Activated naive CD8-positive, alpha-beta T cell treated with anti-CD3 and anti-CD28 coated beads, Interleukin-2, amount 10 ng/mL, durations not matched to agents 7 days and 5 days (primary cell): ENCODE measurements at regions not wholly inside any gene's neighbourhood (a gene's known extent, or its start where the extent isn't known, plus 50 kb on each side); places are given as distances from the start of the nearest gene placed in this dataset.
"Not testable (repeated sequence)": the region's sequence is repeated elsewhere in the genome, so short reads cannot be mapped to it uniquely, and the experiment has no call there.

Experiments used
- ATAC-seq: fragments of 150-1000 bp; cut with Tn5 transposase; one replicate; pipeline ENCODE4 v1.10.0; 2021; ENCODE audit warnings: low read depth, moderate library complexity
- POLR2A ChIA-PET: fragments of 350-600 bp; sonication (Branson Sonifier 250); formaldehyde crosslinking; loops from one replicate; lab custom pipeline; 2021; ENCODE audit warnings: antibody characterized with exemption; lab: Charles Lee
- DNase-seq: peaks from one replicate; pipeline ENCODE4 v3.0.0; 2021
- H3K27ac Mint-ChIP-seq: one replicate; pipeline ENCODE4 v1.8.0; 2022; ENCODE audit warnings: mild to moderate bottlenecking, mixed read lengths
- H3K27me3 Mint-ChIP-seq: one replicate; pipeline ENCODE4 v1.8.0; 2022; ENCODE audit warnings: mild to moderate bottlenecking, moderate library complexity, mixed read lengths
- H3K36me3 Mint-ChIP-seq: one replicate; pipeline ENCODE4 v1.8.0; 2021; ENCODE audit warnings: mild to moderate bottlenecking, mixed read lengths
- H3K4me1 Mint-ChIP-seq: one replicate; pipeline ENCODE4 v1.8.0; 2021; ENCODE audit warnings: mixed read lengths
- H3K4me3 Mint-ChIP-seq: one replicate; pipeline ENCODE4 v1.8.0; 2022; ENCODE audit warnings: mild to moderate bottlenecking, moderate library complexity, mixed read lengths
- H3K9me3 Mint-ChIP-seq: one replicate; pipeline ENCODE4 v1.8.0; 2021; ENCODE audit warnings: mixed read lengths

DNA sequence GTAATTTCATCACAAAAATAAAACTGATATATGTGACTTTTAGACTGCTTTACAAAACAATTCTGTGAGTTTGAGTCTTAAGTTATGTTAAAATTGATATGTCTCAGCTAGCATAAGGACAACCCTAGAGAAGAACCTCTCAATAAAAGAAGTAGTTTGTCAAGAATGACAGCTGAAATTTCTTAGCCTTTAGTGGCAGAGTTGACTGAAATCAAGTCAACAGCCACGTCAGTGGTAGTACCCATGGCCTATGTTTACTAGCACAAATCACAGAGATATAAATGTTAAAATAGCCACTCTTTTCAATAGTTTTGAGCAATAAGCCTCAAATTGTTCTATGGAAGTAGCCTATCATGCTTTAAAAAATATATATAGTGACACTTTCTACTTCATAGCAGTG is 138.9 kb upstream of the FERD3L start:
- H3K9me3 Mint-ChIP-seq, result peaks cover 2% of the 10 kb centered on the region
- H3K36me3 Mint-ChIP-seq, result no peaks in the 10 kb centered on the region
- H3K4me1 Mint-ChIP-seq, result no peaks in the 10 kb centered on the region
- no peak overlapping the region for H3K4me3 Mint-ChIP-seq
- no peak overlapping the region for H3K27ac Mint-ChIP-seq
- H3K27me3 Mint-ChIP-seq, result no peaks in the 10 kb centered on the region
- no peak for DNase-seq
- POLR2A ChIA-PET, result no interaction called here
- no peak for ATAC-seq

DNA sequence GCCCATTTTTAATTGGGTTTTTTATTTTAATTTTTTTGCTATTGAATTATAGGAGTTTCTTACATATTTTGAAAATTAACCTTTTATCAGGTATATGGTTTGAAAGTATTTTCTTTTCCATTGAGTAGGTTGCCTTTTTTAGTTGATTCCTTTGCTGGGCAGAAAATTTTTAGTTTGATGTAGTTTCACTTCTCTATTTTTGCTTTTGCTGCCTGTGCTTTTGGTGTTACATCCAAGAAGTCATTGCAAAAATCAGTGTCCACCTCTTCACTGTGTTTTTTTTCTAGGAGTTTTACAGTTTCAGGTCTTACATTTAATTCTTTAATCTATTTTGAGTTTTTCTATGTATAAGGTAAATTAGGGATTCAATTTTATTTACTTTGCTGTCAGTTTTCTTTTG is 129.8 kb upstream of the FERD3L start:
- ATAC-seq (no peak), DNase-seq (no peak)
- no peaks in the 10 kb centered on the region for H3K4me1 Mint-ChIP-seq
- peaks cover 2% of the 10 kb centered on the region for H3K9me3 Mint-ChIP-seq
- POLR2A ChIA-PET, result no interaction called here
- no peak overlapping the region for H3K4me3 Mint-ChIP-seq
- H3K27me3 Mint-ChIP-seq, result no peaks in the 10 kb centered on the region
- H3K36me3 Mint-ChIP-seq, result no peaks in the 10 kb centered on the region
- no peak overlapping the region for H3K27ac Mint-ChIP-seq

DNA sequence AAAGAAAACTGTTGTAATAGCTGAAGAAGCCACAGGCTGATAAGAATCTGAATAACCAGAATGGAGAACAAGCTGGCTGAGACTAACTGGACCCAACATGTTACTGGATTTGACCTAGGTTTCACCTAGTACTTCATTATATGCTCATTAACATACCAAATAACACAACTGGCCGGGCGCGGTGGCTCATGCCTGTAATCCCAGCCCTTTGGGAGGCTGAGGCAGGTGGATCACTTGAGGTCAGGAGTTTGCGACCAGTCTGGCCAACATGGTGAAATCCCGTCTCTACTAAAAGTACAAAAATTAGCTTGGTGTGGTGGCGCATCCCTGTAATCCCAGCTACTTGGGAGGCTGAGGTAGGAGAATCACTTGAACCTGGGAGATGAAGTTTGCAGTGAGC is 127.1 kb upstream of the FERD3L start:
- DNase-seq, H3K4me3 Mint-ChIP-seq, H3K4me1 Mint-ChIP-seq, ATAC-seq, H3K27ac Mint-ChIP-seq, H3K36me3 Mint-ChIP-seq, POLR2A ChIA-PET, H3K27me3 Mint-ChIP-seq, H3K9me3 Mint-ChIP-seq: not testable (repeated sequence)

DNA sequence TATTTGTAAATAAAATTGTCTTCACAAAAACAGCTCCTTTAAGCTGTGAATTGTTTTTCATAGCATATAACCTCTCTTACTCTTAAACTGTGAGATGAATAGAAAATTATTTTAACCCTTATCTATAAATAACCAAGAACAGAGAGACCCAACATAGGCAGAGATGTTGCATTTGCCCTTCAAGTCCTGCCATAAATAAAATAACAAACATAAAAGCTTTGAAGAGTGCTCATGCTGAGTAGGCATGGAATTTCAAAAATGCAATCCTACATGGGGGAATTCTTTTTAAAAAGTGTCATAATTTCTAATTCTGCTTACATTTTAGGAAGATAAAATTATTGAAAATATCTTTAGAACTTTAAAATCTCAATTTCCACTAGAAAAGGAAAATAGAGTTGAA is 124.1 kb upstream of the FERD3L start:
- POLR2A ChIA-PET, result no interaction called here
- no peak overlapping the region for H3K27ac Mint-ChIP-seq
- ATAC-seq (no peak), DNase-seq (no peak)
- no peaks in the 10 kb centered on the region for H3K36me3 Mint-ChIP-seq
- H3K4me1 Mint-ChIP-seq, result no peaks in the 10 kb centered on the region
- no peak overlapping the region for H3K4me3 Mint-ChIP-seq
- H3K27me3 Mint-ChIP-seq, result no peaks in the 10 kb centered on the region
- peaks cover 6% of the 10 kb centered on the region for H3K9me3 Mint-ChIP-seq

DNA sequence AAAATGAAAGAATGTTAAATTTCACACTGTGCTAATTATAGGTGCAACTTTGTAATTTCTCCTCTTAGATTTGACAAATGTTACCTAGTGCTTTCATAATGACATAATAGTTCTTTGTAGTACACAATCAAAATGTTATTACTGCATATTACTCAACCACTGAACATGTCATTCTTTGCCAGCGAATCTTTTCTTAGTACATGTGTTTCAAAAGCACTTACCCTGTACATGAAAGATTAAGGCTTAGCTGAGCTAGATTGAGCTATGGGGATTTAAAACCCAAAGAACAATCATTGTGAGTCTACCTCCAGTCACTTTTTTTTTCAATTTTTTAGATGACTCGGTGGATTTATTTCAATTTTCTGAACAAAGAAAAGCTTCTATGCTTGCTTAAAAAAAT is 123.5 kb upstream of the FERD3L start:
- DNase-seq, result no peak
- no peak overlapping the region for H3K4me3 Mint-ChIP-seq
- no peaks in the 10 kb centered on the region for H3K27me3 Mint-ChIP-seq
- peaks cover 6% of the 10 kb centered on the region for H3K9me3 Mint-ChIP-seq
- ATAC-seq, result no peak
- no peaks in the 10 kb centered on the region for H3K4me1 Mint-ChIP-seq
- POLR2A ChIA-PET, result no interaction called here
- no peak overlapping the region for H3K27ac Mint-ChIP-seq
- no peaks in the 10 kb centered on the region for H3K36me3 Mint-ChIP-seq

DNA sequence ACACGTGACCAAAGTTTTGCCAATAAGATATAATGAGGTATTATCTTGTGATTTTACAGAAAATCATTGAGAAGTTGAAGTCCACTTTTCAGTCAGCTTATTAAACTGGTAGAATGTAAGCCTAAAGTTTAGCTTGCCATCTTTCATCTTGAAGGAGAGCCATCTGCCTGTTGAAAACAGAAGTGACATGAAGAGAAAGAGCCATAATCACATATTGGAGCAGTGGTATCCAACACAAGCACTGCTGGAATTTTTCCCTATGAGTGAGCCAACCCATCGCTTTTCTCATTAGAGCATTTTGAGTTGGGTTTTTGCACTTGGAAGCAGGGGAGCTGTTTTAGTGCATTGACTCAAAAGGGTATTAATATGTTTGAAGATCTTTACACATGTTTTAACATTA is 117.6 kb upstream of the FERD3L start:
- Mint-ChIP-seq H3K36me3 (no peaks in the 10 kb centered on the region), H3K27ac (no peak overlapping the region), H3K9me3 (peaks cover 4% of the 10 kb centered on the region), H3K27me3 (no peaks in the 10 kb centered on the region), H3K4me3 (no peak overlapping the region), H3K4me1 (no peaks in the 10 kb centered on the region)
- DNase-seq (no peak), ATAC-seq (no peak)
- POLR2A ChIA-PET, result no interaction called here

DNA sequence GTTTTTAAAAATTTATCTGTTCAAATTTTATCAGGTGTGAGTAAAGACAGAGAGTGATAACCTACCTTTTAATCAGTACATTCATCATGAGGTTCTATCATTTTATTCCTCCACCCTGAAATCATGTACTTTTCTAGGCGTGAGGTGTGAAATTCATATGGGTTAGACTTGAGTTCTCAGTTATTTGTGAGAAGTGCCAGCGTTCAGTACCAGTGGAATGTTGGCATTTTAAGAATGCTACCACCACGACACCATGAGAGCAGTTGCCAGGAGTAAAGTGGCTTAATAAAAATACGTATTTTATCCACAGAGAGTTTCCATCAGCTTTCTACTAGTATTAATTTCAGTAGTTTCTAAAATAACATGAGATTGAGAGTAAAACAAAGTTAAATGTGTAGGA is 104.1 kb upstream of the FERD3L start:
- no peak overlapping the region for H3K27ac Mint-ChIP-seq
- POLR2A ChIA-PET, result no interaction called here
- H3K27me3 Mint-ChIP-seq, result no peaks in the 10 kb centered on the region
- ATAC-seq, result no peak
- H3K4me3 Mint-ChIP-seq, result no peak overlapping the region
- H3K4me1 Mint-ChIP-seq, result peaks cover 3% of the 10 kb centered on the region
- DNase-seq, result no peak
- H3K9me3 Mint-ChIP-seq, result peaks cover 3% of the 10 kb centered on the region
- H3K36me3 Mint-ChIP-seq, result no peaks in the 10 kb centered on the region

DNA sequence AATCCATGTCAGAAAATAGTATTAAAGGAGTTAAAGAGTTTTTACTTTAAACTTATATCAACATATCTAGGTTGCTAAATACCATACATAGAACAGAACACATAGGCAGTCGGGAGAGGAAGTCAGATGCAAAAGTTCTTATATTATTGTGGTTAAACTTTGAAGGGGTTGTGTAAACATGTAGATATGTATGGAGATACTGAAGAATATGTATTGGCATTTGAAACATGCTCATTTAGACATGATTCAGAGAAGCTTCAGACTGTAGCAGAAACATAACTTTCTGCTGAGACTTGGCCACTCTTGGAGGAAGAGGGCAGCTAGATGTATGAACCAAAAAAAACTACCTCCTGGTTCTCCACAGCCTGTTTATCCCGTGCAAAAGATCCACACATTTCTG is 103.5 kb upstream of the FERD3L start:
- Mint-ChIP-seq H3K9me3 (no peaks in the 10 kb centered on the region), H3K27me3 (no peaks in the 10 kb centered on the region), H3K4me1 (peaks cover 3% of the 10 kb centered on the region), H3K4me3 (no peak overlapping the region), H3K27ac (no peak overlapping the region), H3K36me3 (no peaks in the 10 kb centered on the region)
- POLR2A ChIA-PET, result no interaction called here
- no peak for ATAC-seq
- no peak for DNase-seq

DNA sequence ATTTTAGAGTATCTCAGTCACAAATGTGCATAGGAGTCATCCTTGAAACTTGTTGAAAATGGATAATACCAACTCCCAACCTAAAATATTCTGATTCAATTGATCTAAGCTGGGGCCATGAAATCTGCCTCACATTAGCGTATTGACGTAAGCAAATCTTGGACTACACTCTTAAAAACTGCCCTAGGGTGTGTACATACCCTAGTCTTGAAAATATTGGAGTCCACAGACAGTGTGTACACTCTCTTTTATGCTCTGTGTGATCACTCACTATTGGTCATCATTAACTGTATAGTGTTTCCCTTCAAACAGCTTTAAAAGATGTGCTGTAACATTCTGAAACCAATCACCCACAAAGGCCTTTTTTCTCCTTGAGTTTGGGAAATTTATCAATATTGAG is 102.9 kb upstream of the FERD3L start:
- no peak overlapping the region for H3K27ac Mint-ChIP-seq
- H3K4me1 Mint-ChIP-seq, result peaks cover 3% of the 10 kb centered on the region
- no peaks in the 10 kb centered on the region for H3K36me3 Mint-ChIP-seq
- H3K4me3 Mint-ChIP-seq, result no peak overlapping the region
- DNase-seq (no peak), ATAC-seq (no peak)
- POLR2A ChIA-PET, result no interaction called here
- no peaks in the 10 kb centered on the region for H3K27me3 Mint-ChIP-seq
- H3K9me3 Mint-ChIP-seq, result no peaks in the 10 kb centered on the region

DNA sequence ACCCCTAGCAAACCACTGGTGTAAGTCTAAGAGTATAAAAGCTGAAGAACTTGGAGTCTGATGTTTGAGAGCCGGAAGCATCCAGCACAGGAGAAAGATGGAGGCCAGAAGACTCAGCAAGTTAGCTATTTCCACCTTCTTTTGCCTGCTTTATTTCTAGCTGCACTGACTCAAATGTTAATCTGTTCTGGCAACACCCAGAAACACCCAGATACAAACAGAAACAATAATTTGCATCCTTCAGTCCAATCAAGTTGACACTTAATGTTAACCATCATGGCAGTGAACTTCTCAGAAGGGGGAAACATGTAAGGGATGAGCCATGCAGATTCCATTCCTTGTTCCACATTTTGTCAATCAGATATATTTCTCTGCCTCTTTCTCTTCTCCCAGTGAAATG is 101.8 kb upstream of the FERD3L start:
- Mint-ChIP-seq H3K4me1 (peaks cover 3% of the 10 kb centered on the region), H3K4me3 (no peak overlapping the region), H3K36me3 (no peaks in the 10 kb centered on the region), H3K27me3 (no peaks in the 10 kb centered on the region), H3K9me3 (peaks cover 3% of the 10 kb centered on the region), H3K27ac (no peak overlapping the region)
- DNase-seq, result no peak
- ATAC-seq, result no peak
- POLR2A ChIA-PET, result no interaction called here

DNA sequence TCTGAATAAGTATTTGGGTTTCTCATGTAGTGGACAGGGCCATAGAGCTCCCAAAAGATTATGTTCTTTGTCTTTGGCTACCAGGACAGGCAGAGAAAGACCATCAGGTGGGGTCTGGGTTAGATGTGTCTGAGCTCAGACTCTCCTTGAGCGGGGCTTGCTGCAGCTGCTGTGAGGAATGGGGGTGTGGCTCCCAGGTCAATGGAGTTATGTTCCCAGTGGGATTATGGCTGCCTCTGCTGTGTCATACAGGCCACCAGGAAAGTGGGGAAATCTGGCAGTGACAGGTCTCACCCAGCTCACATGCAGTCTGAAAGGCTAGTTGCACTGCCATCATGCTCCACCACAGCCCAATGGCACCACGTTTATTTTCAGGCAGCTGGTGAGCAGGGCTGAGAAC is 97.0 kb upstream of the FERD3L start:
- H3K36me3 Mint-ChIP-seq, result no peaks in the 10 kb centered on the region
- POLR2A ChIA-PET, result no interaction called here
- no peak overlapping the region for H3K4me3 Mint-ChIP-seq
- ATAC-seq (no peak), DNase-seq (no peak)
- H3K9me3 Mint-ChIP-seq, result peaks cover 3% of the 10 kb centered on the region
- peaks cover 3% of the 10 kb centered on the region for H3K4me1 Mint-ChIP-seq
- H3K27ac Mint-ChIP-seq, result no peak overlapping the region
- no peaks in the 10 kb centered on the region for H3K27me3 Mint-ChIP-seq

DNA sequence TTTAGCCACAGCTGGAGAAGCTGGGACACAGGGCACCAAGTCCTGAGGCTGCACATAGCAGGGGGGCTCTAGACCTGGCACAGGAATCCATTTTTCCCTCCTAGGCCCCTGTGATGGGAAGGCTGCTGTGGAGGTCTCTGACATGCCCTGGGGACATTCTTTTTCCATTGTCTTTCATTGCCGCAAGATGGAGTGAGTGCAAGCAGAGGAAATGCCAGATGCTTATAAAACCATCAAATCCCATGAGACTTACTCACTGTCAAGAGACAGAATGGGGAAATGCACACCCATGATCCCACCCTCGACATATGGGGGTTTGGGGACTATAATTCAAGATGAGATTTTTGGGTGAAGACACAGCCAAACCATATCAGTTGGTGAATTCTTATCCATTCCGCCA is 94.7 kb upstream of the FERD3L start:
- Mint-ChIP-seq H3K27ac (no peak overlapping the region), H3K9me3 (peaks cover 4% of the 10 kb centered on the region), H3K36me3 (no peaks in the 10 kb centered on the region), H3K27me3 (no peaks in the 10 kb centered on the region), H3K4me1 (no peaks in the 10 kb centered on the region), H3K4me3 (no peak overlapping the region)
- POLR2A ChIA-PET, result no interaction called here
- DNase-seq (no peak), ATAC-seq (no peak)

DNA sequence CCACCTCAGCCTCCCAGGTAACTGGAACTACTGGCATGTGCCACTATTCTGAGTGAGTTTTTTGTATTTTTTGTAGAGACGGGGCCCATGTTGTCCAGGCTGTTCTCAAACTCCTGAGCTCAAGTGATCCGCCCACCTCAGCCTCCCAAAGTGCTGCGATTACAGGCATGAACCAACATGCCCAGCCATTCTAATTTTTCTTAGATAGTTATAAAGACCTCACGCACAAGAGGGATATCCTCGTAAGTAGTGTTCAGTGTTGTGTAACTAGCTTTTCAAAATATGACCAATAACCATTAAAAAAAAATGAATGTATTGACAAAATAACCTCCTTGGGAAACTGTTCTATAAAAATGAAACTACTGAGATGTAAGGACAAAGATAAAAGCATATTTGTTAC is 90.5 kb upstream of the FERD3L start:
- ATAC-seq (no peak), DNase-seq (no peak)
- H3K4me3 Mint-ChIP-seq, result no peak overlapping the region
- peaks cover 3% of the 10 kb centered on the region for H3K9me3 Mint-ChIP-seq
- H3K36me3 Mint-ChIP-seq, result no peaks in the 10 kb centered on the region
- POLR2A ChIA-PET, result interaction anchor here (0.6 kb wide), 1 partner anchor 1857 kb away, joined by 5 read pairs; no protein-coding TSS in a partner anchor
- no peaks in the 10 kb centered on the region for H3K27me3 Mint-ChIP-seq
- no peaks in the 10 kb centered on the region for H3K4me1 Mint-ChIP-seq
- no peak overlapping the region for H3K27ac Mint-ChIP-seq

DNA sequence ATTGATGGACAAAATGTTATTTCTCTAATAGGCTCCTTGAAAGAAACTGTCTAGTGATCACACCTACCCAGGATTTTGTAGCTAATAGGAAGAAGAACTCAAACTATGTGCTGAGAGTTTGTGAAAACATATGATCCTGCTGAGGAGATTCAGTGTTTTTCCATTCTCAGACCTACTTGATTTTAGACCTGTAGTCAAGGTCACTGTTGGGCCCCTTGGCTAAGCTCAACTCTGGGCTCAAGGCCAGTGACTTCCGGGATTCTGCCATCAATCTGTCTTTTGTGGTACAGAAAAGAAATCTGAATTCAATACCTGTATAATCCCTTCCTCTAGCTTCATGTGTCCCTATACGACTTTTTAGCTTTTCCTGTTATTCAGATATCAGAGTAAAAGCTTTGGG is 79.7 kb upstream of the FERD3L start:
- no peak for ATAC-seq
- POLR2A ChIA-PET, result no interaction called here
- peaks cover 13% of the 10 kb centered on the region for H3K9me3 Mint-ChIP-seq
- H3K4me1 Mint-ChIP-seq, result no peaks in the 10 kb centered on the region
- H3K27me3 Mint-ChIP-seq, result no peaks in the 10 kb centered on the region
- no peaks in the 10 kb centered on the region for H3K36me3 Mint-ChIP-seq
- no peak for DNase-seq
- H3K4me3 Mint-ChIP-seq, result no peak overlapping the region
- no peak overlapping the region for H3K27ac Mint-ChIP-seq

DNA sequence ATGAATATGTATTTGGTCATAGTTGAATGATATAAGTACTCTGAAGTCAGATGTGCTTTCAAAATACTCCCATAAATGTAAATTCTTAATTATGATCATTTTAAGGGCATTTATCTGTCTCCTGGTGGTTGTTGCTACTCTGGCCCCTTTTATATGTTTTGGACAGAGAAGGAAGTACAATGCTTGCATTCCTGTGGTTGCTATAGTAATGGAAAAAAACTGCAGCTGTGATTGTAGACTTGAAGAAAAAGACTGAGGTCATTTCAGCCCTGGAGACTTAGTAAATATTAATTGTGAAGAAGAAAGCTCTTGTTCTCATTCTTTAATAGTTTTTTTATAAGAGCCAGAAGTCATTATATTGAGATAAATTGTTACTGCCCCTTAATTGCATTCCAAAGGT is 70.2 kb upstream of the FERD3L start:
- peaks cover 2% of the 10 kb centered on the region for H3K9me3 Mint-ChIP-seq
- no peaks in the 10 kb centered on the region for H3K27me3 Mint-ChIP-seq
- DNase-seq (no peak), ATAC-seq (no peak)
- H3K36me3 Mint-ChIP-seq, result no peaks in the 10 kb centered on the region
- H3K4me3 Mint-ChIP-seq, result no peak overlapping the region
- H3K4me1 Mint-ChIP-seq, result no peaks in the 10 kb centered on the region
- no peak overlapping the region for H3K27ac Mint-ChIP-seq
- POLR2A ChIA-PET, result no interaction called here
